Coronary artery (tissue), 2 donors: ENCODE measurements at regions not wholly inside any gene's neighbourhood (a gene's known extent, or its start where the extent isn't known, plus 50 kb on each side); places are given as distances from the start of the nearest gene placed in this dataset.

ENCODE experiments used
- DNase-seq: peaks from one replicate; pipeline ENCODE4 v3.0.0-alpha.2; 2017; ENCODE audit warnings: low spot score
- H3K27ac ChIP-seq, 2 donors: fragments of 200-600 bp; sonication (generic); one replicate each; pipeline ENCODE4 v1.5.1; 2016 to 2019
- H3K4me3 ChIP-seq: fragments of 200-600 bp; sonication (generic); 2 replicates; pipeline ENCODE4 v1.5.1; 2016; ENCODE audit warnings: mild to moderate bottlenecking, moderate library complexity
- CTCF ChIP-seq: fragments of 200-600 bp; sonication (generic); IDR thresholded peaks from one replicate; pipeline ENCODE4 v1.5.1; 2019; ENCODE audit warnings: antibody characterized with exemption

GRCh38 chr9:72428329-72428728, 63.3 kb upstream of the ZFAND5 start:
- H3K27ac ChIP-seq = no peak overlapping the region
- TF ChIP-seq CTCF = no peak
- no peak overlapping the region for H3K4me3 ChIP-seq
- no peak for DNase-seq

- TF ChIP-seq CTCF = no peak
- H3K4me3 ChIP-seq = no peak overlapping the region
- H3K27ac ChIP-seq = no peak overlapping the region
- DNase-seq = no peak
Observed at GRCh38 chr9:72427801-72428200, 62.8 kb upstream of the ZFAND5 start.

- H3K4me3 ChIP-seq = no peak overlapping the region
- DNase-seq = no peak
- TF ChIP-seq CTCF = no peak
- peak overlapping the region in 1 of 2 donors; percentile 48 for H3K27ac ChIP-seq
Observed at GRCh38 chr9:72424131-72424530, 59.1 kb upstream of the ZFAND5 start.

- H3K4me3 ChIP-seq = no peak overlapping the region
- no peak overlapping the region for H3K27ac ChIP-seq
- no peak for TF ChIP-seq CTCF
- DNase-seq = no peak
Observed at GRCh38 chr9:72422214-72422613, 57.2 kb upstream of the ZFAND5 start.

GRCh38 chr9:72420783-72421182, 55.8 kb upstream of the ZFAND5 start:
- Histone ChIP-seq H3K4me3 (no peak overlapping the region), H3K27ac (no peak overlapping the region)
- TF ChIP-seq CTCF = no peak
- no peak for DNase-seq

GRCh38 chr9:72415948-72416347, 50.9 kb upstream of the ZFAND5 start:
- no peak for TF ChIP-seq CTCF
- DNase-seq = no peak
- no peak overlapping the region for H3K27ac ChIP-seq
- no peak overlapping the region for H3K4me3 ChIP-seq

GRCh38 chr9:72415163-72415562, 50.2 kb upstream of the ZFAND5 start:
- DNase-seq = no peak
- TF ChIP-seq CTCF = no peak
- H3K27ac ChIP-seq = no peak overlapping the region
- H3K4me3 ChIP-seq = no peak overlapping the region
